NCI-H774 (cell line): ENCODE measurements at regions not wholly inside any gene's neighbourhood (a gene's known extent, or its start where the extent isn't known, plus 50 kb on each side); places are given as distances from the start of the nearest gene placed in this dataset.

Experiments used
- DNase-seq: peaks from one replicate; lab custom pipeline; 2025; lab: John Stamatoyannopoulos, UW

DNA sequence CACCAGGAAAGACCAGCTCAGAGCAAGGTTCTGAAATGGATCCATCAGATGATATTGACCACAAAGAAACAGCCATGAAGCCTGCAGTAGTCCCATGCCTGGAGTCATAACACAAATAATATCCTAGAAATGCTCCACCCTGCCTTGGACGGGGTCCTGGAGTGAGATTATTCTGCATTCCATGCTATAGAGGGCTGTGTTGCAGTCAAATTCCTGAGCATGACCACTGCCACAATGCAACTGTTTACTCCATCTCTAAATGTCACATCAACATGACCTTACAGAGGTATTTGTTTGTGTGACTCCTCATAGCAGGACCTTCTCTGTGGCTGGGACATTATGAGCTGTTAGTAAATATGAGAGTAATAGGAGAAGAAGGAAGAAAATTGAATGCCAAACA lies 257.5 kb upstream of the TCF21 start:
- no peak for DNase-seq

GRCh38 chr6:133632206-133632605 lies 256.7 kb upstream of the TCF21 start:
- no peak for DNase-seq

DNA sequence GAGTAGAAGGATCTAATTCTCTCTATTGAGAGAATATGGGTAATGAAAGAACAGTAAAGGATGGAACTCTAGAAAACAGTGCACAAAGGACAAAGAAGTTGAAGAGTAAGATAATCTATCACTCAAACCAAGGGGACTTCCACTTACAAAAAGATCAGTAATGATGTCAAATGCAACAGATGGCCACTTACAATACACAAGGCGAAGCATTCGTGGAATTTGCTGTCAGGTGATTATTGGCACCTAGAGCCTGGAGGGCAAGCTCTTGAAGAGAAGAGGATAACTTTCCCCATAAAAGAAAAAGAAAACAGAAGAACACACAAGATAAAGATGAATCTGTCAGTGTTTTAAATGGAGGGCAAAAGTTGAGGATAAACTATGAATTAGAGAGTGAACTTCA lies 256.0 kb upstream of the TCF21 start:
- no peak for DNase-seq

- no peak for DNase-seq
Measured at GRCh38 chr6:133634474-133634873, 254.4 kb upstream of the TCF21 start.

- no peak for DNase-seq
Measured at GRCh38 chr6:133635447-133635846, 253.5 kb upstream of the TCF21 start.

DNA sequence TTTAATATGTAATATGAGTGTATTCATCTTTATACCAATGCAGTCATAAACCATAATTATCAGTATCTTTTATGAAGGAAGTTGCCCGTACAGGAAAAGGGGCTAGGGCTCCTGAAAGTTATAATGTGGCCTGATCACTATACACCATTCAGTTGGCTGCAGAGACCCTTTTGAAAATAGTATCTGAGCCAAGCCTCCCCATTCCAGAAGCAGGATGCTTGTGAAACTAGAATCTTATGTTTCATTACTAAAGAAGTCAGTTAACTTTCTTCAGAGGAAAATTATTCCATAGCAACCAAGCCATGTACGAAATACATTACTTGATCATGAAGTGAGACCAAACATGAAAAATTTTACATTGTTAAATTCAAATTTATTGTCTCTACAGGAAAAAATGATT lies 251.5 kb upstream of the TCF21 start:
- no peak for DNase-seq

GRCh38 chr6:133637874-133638273 lies 251.0 kb upstream of the TCF21 start:
- no peak for DNase-seq

DNA sequence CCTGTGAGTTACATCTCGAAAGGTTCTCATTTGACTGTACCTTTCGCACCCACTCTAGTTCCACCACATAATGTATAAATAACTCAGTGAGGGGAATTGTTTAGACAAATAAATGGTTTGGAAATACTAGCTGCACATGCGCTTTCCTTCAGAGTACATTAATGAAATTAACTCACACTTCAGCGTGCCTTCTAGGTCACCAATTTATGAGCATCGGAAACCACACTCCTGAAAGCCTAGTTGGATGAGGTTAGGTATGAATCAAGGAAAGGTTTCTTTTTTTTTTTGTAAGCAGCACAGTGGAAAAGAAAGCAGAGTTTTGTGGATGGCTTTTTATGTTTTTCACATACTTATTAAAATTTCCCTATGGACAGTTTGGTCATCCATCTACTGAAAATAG lies 247.8 kb upstream of the TCF21 start:
- no peak for DNase-seq

DNA sequence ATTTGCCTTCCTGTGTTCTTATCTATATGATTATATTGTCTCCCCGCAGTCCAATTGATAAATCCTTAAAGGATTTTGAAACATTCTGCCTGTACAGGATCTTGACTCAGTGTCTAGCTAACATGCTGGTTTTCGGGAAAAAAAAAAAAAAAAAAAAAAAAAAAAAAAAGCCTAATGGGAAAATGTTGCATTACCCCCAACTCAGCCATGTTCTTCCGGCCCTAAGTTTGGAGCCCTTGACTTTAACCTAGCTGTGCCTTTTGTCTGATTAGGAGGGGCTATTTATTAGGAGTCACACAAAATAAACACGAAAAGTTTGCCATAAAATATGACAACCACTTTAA lies 244.4 kb upstream of the TCF21 start:
- no peak for DNase-seq

DNA sequence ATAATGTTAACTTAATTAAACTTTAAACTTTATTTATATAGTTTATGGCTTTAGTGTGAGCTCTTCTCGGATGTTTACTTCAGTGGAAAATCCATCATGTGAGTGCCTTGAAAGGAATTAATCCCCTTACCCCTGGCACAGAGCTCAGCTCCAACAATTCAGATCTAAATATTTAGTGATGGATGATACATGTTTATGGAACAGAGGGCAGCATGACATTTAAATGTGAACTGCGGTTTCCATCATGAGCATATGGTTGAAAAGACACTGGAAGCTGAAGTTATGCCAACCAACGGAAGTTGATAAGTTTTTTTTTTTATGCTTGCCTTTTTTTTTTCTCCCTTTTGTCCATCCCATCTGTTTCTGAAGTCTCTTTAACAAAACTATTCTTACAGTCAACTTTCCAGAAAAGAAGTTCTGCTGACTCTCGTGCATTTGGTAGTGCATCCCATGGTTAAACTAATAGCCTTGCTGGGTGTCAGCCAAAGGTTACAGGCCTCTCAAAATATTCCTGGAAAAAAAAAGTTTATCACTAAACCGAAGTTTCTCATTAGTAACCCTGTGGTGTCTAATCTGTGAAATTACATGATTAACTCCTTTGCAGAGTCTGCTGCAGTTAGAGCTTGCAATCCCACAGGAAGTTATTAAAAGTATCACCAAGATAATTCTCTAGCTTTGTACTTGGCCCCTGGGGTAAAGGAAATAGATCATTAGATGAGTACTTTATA lies 243.9 kb upstream of the TCF21 start:
- no peak for DNase-seq

- DNase-seq, result no peak
Measured at GRCh38 chr6:133645966-133646740, 242.8 kb upstream of the TCF21 start.

DNA sequence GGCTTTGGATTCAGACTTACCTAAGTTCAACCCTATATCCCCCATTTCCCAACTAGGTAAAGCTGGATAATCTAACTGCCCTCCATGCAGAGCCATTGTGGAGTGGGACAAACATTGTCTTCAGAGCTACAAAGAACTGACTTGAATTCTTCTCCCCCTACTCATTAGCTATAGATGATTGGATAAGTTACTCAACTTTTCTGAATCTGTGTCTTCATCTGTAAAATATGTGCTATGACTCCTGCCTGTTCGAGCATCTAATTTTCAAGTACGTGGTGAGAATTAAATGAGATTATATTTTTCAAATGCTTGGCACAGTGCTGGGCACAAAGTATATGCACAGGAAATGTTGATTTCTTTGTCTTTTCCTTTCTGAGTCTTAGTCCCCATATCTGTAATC lies 240.3 kb upstream of the TCF21 start:
- DNase-seq, result no peak

DNA sequence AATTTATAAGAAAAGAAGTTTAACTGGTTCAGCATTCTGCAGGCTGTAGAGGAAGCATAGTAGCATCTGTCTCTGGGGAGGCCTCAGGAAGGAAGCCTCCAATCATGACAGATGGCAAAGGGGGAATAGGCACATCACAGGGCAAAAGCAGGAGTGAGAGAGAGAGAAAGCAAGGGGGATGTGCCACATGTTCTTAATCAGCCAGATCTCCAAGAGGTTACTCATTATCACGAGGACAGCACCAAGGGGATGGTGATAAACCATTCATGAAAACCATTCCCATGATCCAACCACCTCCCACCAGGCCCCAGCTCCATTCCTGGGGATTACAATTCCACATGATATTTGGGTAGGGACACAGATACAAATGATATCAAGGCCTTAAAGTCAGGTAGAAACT lies 217.5 kb upstream of the TCF21 start:
- DNase-seq, result no peak

DNA sequence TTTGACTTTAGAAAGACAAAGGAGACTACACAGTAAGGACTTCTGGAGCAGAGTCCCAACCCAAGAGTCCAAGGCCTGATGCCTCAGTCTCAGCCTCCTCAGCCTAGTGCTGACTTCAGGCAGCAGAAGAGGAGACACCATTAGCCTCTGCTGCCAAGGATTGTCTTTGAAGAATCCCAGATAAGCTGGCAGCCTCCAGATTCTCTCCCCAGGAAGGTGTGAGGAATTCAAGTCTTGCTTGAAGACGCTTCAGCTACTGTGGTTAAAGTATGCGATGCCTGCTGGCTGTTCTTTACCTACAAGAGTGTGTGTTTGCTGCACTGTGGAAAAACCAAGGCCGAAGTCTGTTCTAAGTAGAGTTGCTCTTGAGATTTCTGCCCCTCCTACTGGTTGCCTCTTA lies 215.9 kb upstream of the TCF21 start:
- no peak for DNase-seq

DNA sequence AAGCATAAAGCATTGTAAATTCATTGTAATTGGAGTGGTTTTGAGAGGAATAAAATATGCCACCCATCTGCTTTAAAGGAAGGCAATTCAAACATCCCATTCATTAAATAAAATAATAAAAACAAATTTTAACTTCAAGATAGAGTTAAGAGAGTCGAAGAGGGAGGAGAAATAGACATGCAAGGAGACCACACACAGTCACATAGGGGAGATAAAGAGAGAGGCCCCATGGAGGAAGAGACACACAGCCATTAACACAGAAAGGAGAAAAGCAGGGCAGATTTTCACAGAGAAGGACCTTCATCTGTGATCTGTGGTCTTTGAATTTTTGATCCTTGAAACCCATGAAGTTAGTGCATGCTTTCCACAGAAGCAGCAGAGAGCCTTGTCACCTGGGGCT lies 214.3 kb upstream of the TCF21 start:
- DNase-seq, result no peak

- no peak for DNase-seq
Measured at GRCh38 chr6:133680994-133681393, 207.9 kb upstream of the TCF21 start.

- no peak for DNase-seq
Measured at GRCh38 chr6:133681891-133682290, 207.0 kb upstream of the TCF21 start.

- DNase-seq, result no peak
Measured at GRCh38 chr6:133682506-133683307, 206.2 kb upstream of the TCF21 start.

DNA sequence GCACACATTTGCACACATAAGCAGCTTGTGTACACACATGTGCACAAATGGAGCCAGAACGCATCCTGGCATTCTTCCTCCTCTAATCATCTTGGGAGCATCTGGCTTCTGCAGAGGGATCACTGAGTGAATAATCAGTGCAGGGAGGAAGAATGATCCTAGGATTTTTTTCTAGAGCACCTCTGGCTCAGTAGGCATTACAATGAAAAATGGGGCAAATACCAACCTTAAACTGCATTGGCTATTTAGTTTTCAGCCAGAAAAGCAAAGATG lies 205.7 kb upstream of the TCF21 start:
- no peak for DNase-seq

DNA sequence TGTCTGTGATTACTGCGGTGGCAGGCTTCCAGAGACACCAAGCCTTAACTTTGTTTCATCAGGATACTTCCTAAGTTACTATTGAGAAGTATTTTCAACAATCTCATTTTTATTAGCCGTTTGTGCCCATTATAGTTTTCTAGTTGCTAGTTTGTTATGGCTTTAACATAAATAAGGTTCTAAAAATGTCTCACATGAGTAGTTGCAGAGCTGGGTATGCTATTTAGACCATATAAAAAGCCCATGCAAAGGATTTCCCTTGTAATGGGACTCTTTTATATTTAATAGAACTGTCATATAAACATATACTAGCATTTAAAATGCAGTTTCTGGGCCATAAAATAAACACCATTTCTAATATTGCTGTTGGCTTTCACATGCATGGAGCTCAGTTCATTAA lies 205.3 kb upstream of the TCF21 start:
- no peak for DNase-seq

DNA sequence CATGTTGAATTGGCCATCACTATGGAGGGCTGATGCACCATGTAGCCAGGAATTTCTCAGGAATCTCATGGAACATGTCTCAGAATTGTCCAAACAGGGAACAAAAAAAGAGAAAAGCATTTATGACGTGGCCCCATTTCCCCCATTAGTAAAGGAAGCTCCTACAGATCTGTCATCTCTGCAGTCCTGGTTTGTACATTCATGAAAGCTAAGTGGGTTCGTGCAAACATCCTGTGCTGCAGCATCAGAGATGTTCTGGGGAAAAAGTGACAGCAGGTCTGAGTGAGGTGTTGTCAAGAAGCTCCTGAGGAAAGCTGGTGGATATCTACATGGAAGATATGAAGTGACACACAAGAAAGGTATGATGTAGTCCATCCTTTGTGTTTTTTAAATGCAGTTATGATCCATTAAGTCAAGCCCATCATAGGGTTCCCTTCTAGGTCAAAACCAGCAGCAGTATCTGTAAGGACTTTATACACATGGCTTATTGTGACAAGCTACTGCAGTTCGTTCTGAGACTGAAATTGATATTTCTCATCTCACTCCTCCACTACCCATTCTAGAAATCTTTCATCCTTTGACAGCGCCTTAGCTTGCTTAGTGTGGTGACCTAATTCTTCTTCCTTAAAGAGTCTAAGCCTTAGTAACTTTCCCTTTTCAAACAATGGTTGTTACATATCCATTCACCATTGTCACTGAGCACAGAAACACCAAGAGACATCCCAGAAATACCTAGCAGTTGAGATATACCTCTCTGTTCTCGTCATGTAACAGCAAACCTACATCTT lies 200.0 kb upstream of the TCF21 start:
- no peak for DNase-seq

GRCh38 chr6:133689863-133690262 lies 199.1 kb upstream of the TCF21 start:
- no peak for DNase-seq

GRCh38 chr6:133693565-133693964 lies 195.3 kb upstream of the TCF21 start:
- DNase-seq, result no peak
